H9 (cell line): ENCODE measurements at regions not wholly inside any gene's neighbourhood (a gene's known extent, or its start where the extent isn't known, plus 50 kb on each side); places are given as distances from the start of the nearest gene placed in this dataset.

Source experiments
- DNase-seq: peaks from one replicate; pipeline ENCODE4 v3.0.0-alpha.2; 2017
- H2AFZ ChIP-seq: one replicate; pipeline ENCODE4 v1.6.1; 2013; ENCODE audit warnings: mild to moderate bottlenecking, low read length, control low read depth, moderate library complexity
- H2AK5ac ChIP-seq: 2 replicates; pipeline ENCODE4 v1.6.1; 2013; ENCODE audit warnings: low read length, control low read depth, mixed read lengths; ENCODE audit not compliant: insufficient read length
- H2BK120ac ChIP-seq: one replicate; pipeline ENCODE4 v1.6.1; 2013; ENCODE audit warnings: low read depth, mild to moderate bottlenecking, low read length, control low read depth, inconsistent platforms; ENCODE audit not compliant: poor library complexity, severe bottlenecking
- H2BK12ac ChIP-seq: 2 replicates; pipeline ENCODE4 v1.6.1; 2013; ENCODE audit warnings: low read length, control low read depth, mixed read lengths, low read depth; ENCODE audit not compliant: insufficient read length
- H2BK15ac ChIP-seq: 2 replicates; pipeline ENCODE4 v1.6.1; 2013; ENCODE audit warnings: low read depth, low read length, control low read depth
- H2BK20ac ChIP-seq: one replicate; pipeline ENCODE4 v1.6.1; 2013; ENCODE audit warnings: low read depth, mild to moderate bottlenecking, low read length, control low read depth, inconsistent platforms; ENCODE audit not compliant: poor library complexity, severe bottlenecking
- H2BK5ac ChIP-seq: 2 replicates; pipeline ENCODE4 v1.6.1; 2013; ENCODE audit warnings: low read length, control low read depth, mixed read lengths; ENCODE audit not compliant: insufficient read length
- H3K14ac ChIP-seq: 2 replicates; pipeline ENCODE4 v1.6.1; 2013; ENCODE audit warnings: low read length, control low read depth; ENCODE audit not compliant: insufficient read depth
- H3K18ac ChIP-seq: 2 replicates; pipeline ENCODE4 v1.6.1; 2013; ENCODE audit warnings: low read depth, mild to moderate bottlenecking, mixed read lengths, low read length, control low read depth; ENCODE audit not compliant: insufficient read length
- H3K23ac ChIP-seq: 2 replicates; pipeline ENCODE4 v1.6.1; 2013; ENCODE audit warnings: low read length, control low read depth, mixed read lengths, low read depth; ENCODE audit not compliant: insufficient read length
- H3K23me2 ChIP-seq: 2 replicates; pipeline ENCODE4 v1.6.1; 2013; ENCODE audit warnings: low read depth, mild to moderate bottlenecking, mixed read lengths, low read length, control low read depth; ENCODE audit not compliant: insufficient read length, poor library complexity, severe bottlenecking
- H3K27ac ChIP-seq: 2 replicates; pipeline ENCODE4 v1.5.1; 2013; ENCODE audit warnings: low read length, control low read depth, mixed read lengths, low read depth; ENCODE audit not compliant: insufficient read length
- H3K27me3 ChIP-seq: 2 replicates; pipeline ENCODE4 v1.6.1; 2013; ENCODE audit warnings: low read length, control low read depth, inconsistent platforms; ENCODE audit not compliant: insufficient read depth
- H3K4ac ChIP-seq: 2 replicates; pipeline ENCODE4 v1.6.1; 2013; ENCODE audit warnings: low read depth, mild to moderate bottlenecking, control low read depth, inconsistent platforms, low read length, moderate library complexity
- H3K4me1 ChIP-seq: 2 replicates; pipeline ENCODE4 v1.6.1; 2013; ENCODE audit warnings: low read length, control low read depth, inconsistent platforms; ENCODE audit not compliant: insufficient read depth
- H3K4me2 ChIP-seq: 2 replicates; pipeline ENCODE4 v1.6.1; 2013; ENCODE audit warnings: low read length, control low read depth, mixed read lengths; ENCODE audit not compliant: insufficient read length, insufficient read depth
- H3K56ac ChIP-seq: 2 replicates; pipeline ENCODE4 v1.6.1; 2013; ENCODE audit warnings: low read depth, mild to moderate bottlenecking, mixed read lengths, low read length, control low read depth; ENCODE audit not compliant: insufficient read length
- H3K79me1 ChIP-seq: 2 replicates; pipeline ENCODE4 v1.6.1; 2013; ENCODE audit warnings: low read depth, mild to moderate bottlenecking, moderate library complexity, low read length, control low read depth, inconsistent platforms; ENCODE audit not compliant: insufficient read depth, poor library complexity, severe bottlenecking
- H3K79me2 ChIP-seq: 2 replicates; pipeline ENCODE4 v1.6.1; 2013; ENCODE audit warnings: low read length, control low read depth, inconsistent platforms; ENCODE audit not compliant: insufficient read depth
- H3K9ac ChIP-seq: 2 replicates; pipeline ENCODE4 v1.6.1; 2013; ENCODE audit warnings: low read length, control low read depth, mixed read lengths; ENCODE audit not compliant: insufficient read length; ENCODE audit errors: extremely low read depth
- H3K9me3 ChIP-seq: one replicate; pipeline ENCODE4 v1.6.1; 2013; ENCODE audit warnings: low read depth, low read length, inconsistent platforms; ENCODE audit not compliant: control insufficient read depth
- H3T11ph ChIP-seq: one replicate; pipeline ENCODE4 v1.6.1; 2013; ENCODE audit warnings: mild to moderate bottlenecking, low read length, control low read depth, inconsistent platforms
- H4K20me1 ChIP-seq: one replicate; pipeline ENCODE4 v1.6.1; 2013; ENCODE audit not compliant: control insufficient read depth, insufficient read length, insufficient read depth
- H4K5ac ChIP-seq: 2 replicates; pipeline ENCODE4 v1.6.1; 2013; ENCODE audit warnings: low read depth, mild to moderate bottlenecking, mixed read lengths, low read length, control low read depth; ENCODE audit not compliant: insufficient read length
- H4K8ac ChIP-seq: replicated peaks from 2 replicates; pipeline ENCODE4 v1.6.1; 2013; ENCODE audit warnings: low read length, control low read depth, mixed read lengths, low read depth; ENCODE audit not compliant: insufficient read length
- H4K91ac ChIP-seq: 2 replicates; pipeline ENCODE4 v1.6.1; 2013; ENCODE audit warnings: low read depth, mild to moderate bottlenecking, moderate library complexity, mixed read lengths, low read length, control low read depth; ENCODE audit not compliant: insufficient read length
- H3K27ac Mint-ChIP-seq, 3 experiments: 2 replicates in 2 of 3; 3 replicates in 1 of 3; pipeline ENCODE4 v1.8.0; 2020 to 2021; ENCODE audit warnings: mixed read lengths in 3 of 3, mild to moderate bottlenecking in 1 of 3, moderate library complexity in 1 of 3
- H3K27me3 Mint-ChIP-seq: 2 replicates; pipeline ENCODE4 v1.8.0; 2021; ENCODE audit warnings: low read depth, mild to moderate bottlenecking, moderate library complexity, mixed read lengths
- H3K36me3 Mint-ChIP-seq, 3 experiments: 2 replicates in 2 of 3; 3 replicates in 1 of 3; pipeline ENCODE4 v1.8.0; 2020 to 2021; ENCODE audit warnings: low read depth in 3 of 3, mixed read lengths in 3 of 3; ENCODE audit not compliant: insufficient read depth in 1 of 3
- H3K4me1 Mint-ChIP-seq, 2 experiments: 2 replicates each; pipeline ENCODE4 v1.8.0; 2020; ENCODE audit warnings: mixed read lengths in 2 of 2
- H3K4me3 Mint-ChIP-seq, 2 experiments: 2 replicates in 1 of 2; 3 replicates in 1 of 2; pipeline ENCODE4 v1.8.0; 2020 to 2021; ENCODE audit warnings: mild to moderate bottlenecking in 2 of 2, mixed read lengths in 2 of 2, moderate library complexity in 1 of 2
- H3K9me3 Mint-ChIP-seq, 2 experiments: 2 replicates in 1 of 2; 3 replicates in 1 of 2; pipeline ENCODE4 v1.8.0; 2020; ENCODE audit warnings: mild to moderate bottlenecking in 2 of 2, mixed read lengths in 2 of 2, moderate library complexity in 1 of 2
- CTCF ChIP-seq: fragments of 200-600 bp; sonication (generic); conservative IDR thresholded peaks from 3 replicates; pipeline ENCODE4 v1.8.0; 2021; ENCODE audit warnings: antibody characterized with exemption, mild to moderate bottlenecking
- WGBS: extraction: QIAGEN DNeasy Blood & Tissue Kit; methylation state at CpG from one replicate; pipeline ENCODE4 v1.1.7; 2013; ENCODE audit warnings: missing lambda C conversion rate, low lambda C conversion rate, mixed read lengths; ENCODE audit not compliant: insufficient read length; ENCODE audit errors: extremely low coverage; 5-methylcytosine and 5-hydroxymethylcytosine counted together

GRCh38 chr9:23215688-23216087, 610.4 kb downstream of the ELAVL2 start:
- WGBS: no CpG with 5 or more reads among the region's 5 CpGs
- H3K4ac ChIP-seq: no peak overlapping the region
- H4K20me1 ChIP-seq: no peaks in the 10 kb centered on the region
- no peak overlapping the region for H2BK20ac ChIP-seq
- H4K91ac ChIP-seq: no peak overlapping the region
- Mint-ChIP-seq H3K27ac (no peak overlapping the region), H3K27me3 (no peaks in the 10 kb centered on the region), H3K36me3 (peaks cover 0 to 3% (median 0%) of the 10 kb centered on the region in 3 experiments; a peak in 2 of 7 replicates), H3K4me3 (no peak overlapping the region), H3K9me3 (no peaks in the 10 kb centered on the region), H3K4me1 (peaks cover 0 to under 1% of the 10 kb centered on the region in 2 experiments; a peak in 2 of 4 replicates)
- H4K8ac ChIP-seq: no peak overlapping the region
- no peak overlapping the region for H2AK5ac ChIP-seq
- no peak overlapping the region for H3K4me2 ChIP-seq
- H3K56ac ChIP-seq: no peak overlapping the region
- H3K23me2 ChIP-seq: no peaks in the 10 kb centered on the region
- no peak overlapping the region for H3K9ac ChIP-seq
- H3K23ac ChIP-seq: no peak overlapping the region
- DNase-seq: no peak
- no peak overlapping the region for H2BK5ac ChIP-seq
- no peak overlapping the region for H4K5ac ChIP-seq
- no peaks in the 10 kb centered on the region for H3K79me1 ChIP-seq
- no peak overlapping the region for H3K27ac ChIP-seq
- no peak overlapping the region for H3K18ac ChIP-seq
- H3K14ac ChIP-seq: no peak overlapping the region
- TF ChIP-seq CTCF: no peak
- no peak overlapping the region for H2BK12ac ChIP-seq
- no peak overlapping the region for H2BK15ac ChIP-seq
- no peak overlapping the region for H2BK120ac ChIP-seq
- no peaks in the 10 kb centered on the region for H3K79me2 ChIP-seq
- H3K4me1 ChIP-seq: no peaks in the 10 kb centered on the region
- no peaks in the 10 kb centered on the region for H3K9me3 ChIP-seq
- no peaks in the 10 kb centered on the region for H3K27me3 ChIP-seq
- H2AFZ ChIP-seq: no peak overlapping the region
- no peak overlapping the region for H3T11ph ChIP-seq
